Gastrocnemius medialis (tissue), 4 donors: ENCODE measurements at regions not wholly inside any gene's neighbourhood (a gene's known extent, or its start where the extent isn't known, plus 50 kb on each side); places are given as distances from the start of the nearest gene placed in this dataset.

Experiments
- ATAC-seq, 2 donors: fragments of 150-250 bp; one replicate each; pipeline ENCODE4 v1.9.1; 2016
- DNase-seq, 2 donors: peaks; one replicate each; pipeline ENCODE4 v3.0.0-alpha.2; 2019
- H3K27ac ChIP-seq, 4 donors: fragments of 200-600 bp; sonication (generic); 1 replicate in 1 of 4; 2 replicates in 3 of 4; pipeline ENCODE4 v1.5.1; 2016 to 2018; ENCODE audit warnings: mild to moderate bottlenecking in 2 of 4, moderate library complexity in 1 of 4
- H3K27me3 ChIP-seq, 3 donors: fragments of 200-600 bp; sonication (generic) in 2 of 3; 1 replicate in 1 of 3; 2 replicates in 2 of 3; pipeline versions ENCODE4 v1.5.1 to v1.6.0; 2016 to 2019; ENCODE audit warnings: mild to moderate bottlenecking in 1 of 3, moderate library complexity in 1 of 3
- H3K36me3 ChIP-seq, 2 donors: fragments of 200-600 bp; sonication (generic) in 1 of 2; one replicate each; pipeline ENCODE4 v1.5.1; 2017 to 2018
- H3K4me1 ChIP-seq, 2 donors: fragments of 200-600 bp; sonication (generic) in 1 of 2; one replicate each; pipeline ENCODE4 v1.5.1; 2016 to 2017; ENCODE audit warnings: mild to moderate bottlenecking in 2 of 2
- H3K4me3 ChIP-seq, 4 donors: fragments of 200-600 bp; sonication (generic) in 3 of 4; 1 replicate in 1 of 4; 2 replicates in 3 of 4; pipeline ENCODE4 v1.5.1; 2016 to 2019; ENCODE audit warnings: mild to moderate bottlenecking in 2 of 4
- H3K9me3 ChIP-seq, 3 donors: fragments of 200-600 bp; sonication (generic) in 2 of 3; 1 replicate in 1 of 3; 2 replicates in 2 of 3; pipeline ENCODE4 v1.5.1; 2016 to 2019
- POLR2A ChIP-seq, 2 donors: fragments of 450-650 bp; IDR thresholded peaks; one replicate each; pipeline ENCODE4 v1.6.1; 2017; ENCODE audit warnings: antibody characterized with exemption in 2 of 2, mild to moderate bottlenecking in 2 of 2, moderate library complexity in 2 of 2
- in situ Hi-C, 4 donors: fragments of 200-750 bp; cut with MboI; loops; one replicate each; pipeline versions ENCODE4 v1.15.0 to v1.8.0; 2017; ENCODE audit warnings: low sequenced_read_pairs in 4 of 4
- intact Hi-C: fragments of 100-400 bp; cut with DNase I; formaldehyde crosslinking; loops from one replicate; pipeline ENCODE4 v1.15.1; 2023; ENCODE audit warnings: low total_unique reads
- TF ChIP-seq, protein P1 (sequence below), 5 experiments: fragments of 450-650 bp in 3 of 5; fragments of 200-600 bp in 2 of 5; sonication (generic) in 2 of 5; IDR thresholded peaks in 4 of 5; conservative IDR thresholded peaks in 1 of 5; 1 replicate in 4 of 5; 2 replicates in 1 of 5; pipeline ENCODE4 v1.5.1; 2016 to 2019; ENCODE audit warnings: antibody characterized with exemption in 5 of 5, mild to moderate bottlenecking in 3 of 5, moderate library complexity in 3 of 5

DNA sequence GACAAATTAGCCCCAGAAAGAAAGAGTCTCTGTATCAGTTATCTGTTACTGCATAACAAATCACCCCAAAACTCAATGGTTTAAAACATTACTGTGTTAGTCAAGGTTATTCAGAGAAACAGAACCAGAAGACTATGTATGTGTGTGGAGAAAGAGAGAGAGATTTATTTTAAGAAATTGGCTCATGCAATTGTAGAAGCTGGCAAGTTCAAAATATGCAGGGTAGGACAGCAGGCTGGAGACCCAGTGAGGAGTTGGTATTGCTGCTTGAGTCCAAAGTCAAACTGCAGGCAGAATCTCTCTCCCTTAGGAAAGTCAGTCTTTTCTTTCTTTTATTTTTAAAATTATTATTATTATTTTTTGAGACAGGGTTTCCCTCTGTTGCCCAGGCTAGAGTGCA is 50.2 kb upstream of the TNR start:
- no peaks in the 10 kb centered on the region for H3K27me3 ChIP-seq
- DNase-seq = no peak
- no peak overlapping the region for H3K4me3 ChIP-seq
- H3K4me1 ChIP-seq = peaks cover 0 to 9% of the 10 kb centered on the region in 2 donors
- intact Hi-C loops = no loop called here
- H3K36me3 ChIP-seq = no peaks in the 10 kb centered on the region
- H3K27ac ChIP-seq = no peak overlapping the region
- ATAC-seq = no peak
- H3K9me3 ChIP-seq = no peaks in the 10 kb centered on the region
- TF ChIP-seq POLR2A (IDR thresholded peaks at IDR 0.05) = no peak
- TF ChIP-seq, protein P1, sequence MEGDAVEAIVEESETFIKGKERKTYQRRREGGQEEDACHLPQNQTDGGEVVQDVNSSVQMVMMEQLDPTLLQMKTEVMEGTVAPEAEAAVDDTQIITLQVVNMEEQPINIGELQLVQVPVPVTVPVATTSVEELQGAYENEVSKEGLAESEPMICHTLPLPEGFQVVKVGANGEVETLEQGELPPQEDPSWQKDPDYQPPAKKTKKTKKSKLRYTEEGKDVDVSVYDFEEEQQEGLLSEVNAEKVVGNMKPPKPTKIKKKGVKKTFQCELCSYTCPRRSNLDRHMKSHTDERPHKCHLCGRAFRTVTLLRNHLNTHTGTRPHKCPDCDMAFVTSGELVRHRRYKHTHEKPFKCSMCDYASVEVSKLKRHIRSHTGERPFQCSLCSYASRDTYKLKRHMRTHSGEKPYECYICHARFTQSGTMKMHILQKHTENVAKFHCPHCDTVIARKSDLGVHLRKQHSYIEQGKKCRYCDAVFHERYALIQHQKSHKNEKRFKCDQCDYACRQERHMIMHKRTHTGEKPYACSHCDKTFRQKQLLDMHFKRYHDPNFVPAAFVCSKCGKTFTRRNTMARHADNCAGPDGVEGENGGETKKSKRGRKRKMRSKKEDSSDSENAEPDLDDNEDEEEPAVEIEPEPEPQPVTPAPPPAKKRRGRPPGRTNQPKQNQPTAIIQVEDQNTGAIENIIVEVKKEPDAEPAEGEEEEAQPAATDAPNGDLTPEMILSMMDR (IDR thresholded peaks at IDR 0.05 in 4 of 5, conservative IDR thresholded peaks at IDR 0.05 in 1 of 5) = no peak
- in situ Hi-C loops = no loop called here
